ENCODE measurements at regions not wholly inside any gene's neighbourhood (a gene's known extent, or its start where the extent isn't known, plus 50 kb on each side); places are given as distances from the start of the nearest gene placed in this dataset.
"Not testable (repeated sequence)": the region's sequence is repeated elsewhere in the genome, so short reads cannot be mapped to it uniquely, and the experiment has no call there.

- no peak for DNase-seq (ENCODE audit: low spot score)
These were observed 95.3 kb upstream of the MAGI2 start for GRCh38 chr7:79548727-79549126.

GRCh38 chr7:79547132-79547531, 93.7 kb upstream of the MAGI2 start:
- DNase-seq (ENCODE audit: low spot score) = no peak

GRCh38 chr7:79540592-79540991, 87.1 kb upstream of the MAGI2 start:
- DNase-seq (ENCODE audit: low spot score) = no peak

- no peak for DNase-seq (ENCODE audit: low spot score)
These were observed 80.7 kb upstream of the MAGI2 start for GRCh38 chr7:79534128-79534527.

- DNase-seq (ENCODE audit: low spot score) = no peak
These were observed 78.6 kb upstream of the MAGI2 start for GRCh38 chr7:79531905-79532664.

- DNase-seq (ENCODE audit: low spot score) = no peak
These were observed 77.6 kb upstream of the MAGI2 start for GRCh38 chr7:79531116-79531515.

GRCh38 chr7:79529881-79530235, 76.4 kb upstream of the MAGI2 start:
- DNase-seq (ENCODE audit: low spot score) = no peak

- DNase-seq (ENCODE audit: low spot score) = no peak
These were observed 75.9 kb upstream of the MAGI2 start for GRCh38 chr7:79529214-79529880.

- no peak for DNase-seq (ENCODE audit: low spot score)
These were observed 75.0 kb upstream of the MAGI2 start for GRCh38 chr7:79528421-79528820.

- no peak for DNase-seq (ENCODE audit: low spot score)
These were observed 70.6 kb upstream of the MAGI2 start for GRCh38 chr7:79524048-79524447.

- no peak for DNase-seq (ENCODE audit: low spot score)
These were observed 70.0 kb upstream of the MAGI2 start for GRCh38 chr7:79523436-79523835.

- no peak for DNase-seq (ENCODE audit: low spot score)
These were observed 67.1 kb upstream of the MAGI2 start for GRCh38 chr7:79520543-79520942.

- no peak for DNase-seq (ENCODE audit: low spot score)
These were observed 61.9 kb upstream of the MAGI2 start for GRCh38 chr7:79515358-79515757.

- DNase-seq (ENCODE audit: low spot score) = no peak
These were observed 59.8 kb upstream of the MAGI2 start for GRCh38 chr7:79513261-79513660.

GRCh38 chr7:79512261-79512660, 58.8 kb upstream of the MAGI2 start:
- no peak for DNase-seq (ENCODE audit: low spot score)

GRCh38 chr7:79511056-79511455, 57.6 kb upstream of the MAGI2 start:
- not testable (repeated sequence) for DNase-seq (ENCODE audit: low spot score)

- no peak for DNase-seq (ENCODE audit: low spot score)
These were observed 53.7 kb upstream of the MAGI2 start for GRCh38 chr7:79507131-79507530.

GRCh38 chr7:79506481-79506880, 53.0 kb upstream of the MAGI2 start:
- peak; percentile 21 for DNase-seq (ENCODE audit: low spot score)

GRCh38 chr7:79504607-79505389, 51.3 kb upstream of the MAGI2 start:
- no peak for DNase-seq (ENCODE audit: low spot score)

Data from AG08396 (cell line).